ENCODE measurements at regions not wholly inside any gene's neighbourhood (a gene's known extent, or its start where the extent isn't known, plus 50 kb on each side); places are given as distances from the start of the nearest gene placed in this dataset.

- TF ChIP-seq CTCF (IDR thresholded peaks at IDR 0.05): no peak
- no peak for TF ChIP-seq ZFX (IDR thresholded peaks at IDR 0.05; ENCODE audit: borderline replicate concordance)
- H3K27ac ChIP-seq: no peak overlapping the region
Observed at GRCh38 chr1:87903242-87903641, 574.6 kb downstream of the LMO4 start.

- no peak for TF ChIP-seq ZFX (IDR thresholded peaks at IDR 0.05; ENCODE audit: borderline replicate concordance)
- no peak for TF ChIP-seq CTCF (IDR thresholded peaks at IDR 0.05)
- no peak overlapping the region for H3K27ac ChIP-seq
Observed at GRCh38 chr1:87904651-87905050, 576.0 kb downstream of the LMO4 start.

GRCh38 chr1:87905651-87906050, 577.0 kb downstream of the LMO4 start:
- TF ChIP-seq ZFX (IDR thresholded peaks at IDR 0.05; ENCODE audit: borderline replicate concordance) (no peak), CTCF (IDR thresholded peaks at IDR 0.05) (no peak)
- no peak overlapping the region for H3K27ac ChIP-seq

- TF ChIP-seq CTCF (IDR thresholded peaks at IDR 0.05) (no peak), ZFX (IDR thresholded peaks at IDR 0.05; ENCODE audit: borderline replicate concordance) (no peak)
- no peak overlapping the region for H3K27ac ChIP-seq
Observed at GRCh38 chr1:87906078-87906477, 577.4 kb downstream of the LMO4 start.

- H3K27ac ChIP-seq: no peak overlapping the region
Observed at GRCh38 chr1:87913361-87913760, 584.7 kb downstream of the LMO4 start.

GRCh38 chr1:87914396-87914795, 585.7 kb downstream of the LMO4 start:
- TF ChIP-seq CTCF (IDR thresholded peaks at IDR 0.05) (no peak), ZFX (IDR thresholded peaks at IDR 0.05; ENCODE audit: borderline replicate concordance) (no peak)
- no peak overlapping the region for H3K27ac ChIP-seq

More at GRCh38 chr1:87913361-87913760, 584.7 kb downstream of the LMO4 start:
- TF ChIP-seq CTCF (IDR thresholded peaks at IDR 0.05): no peak
- no peak for TF ChIP-seq ZFX (IDR thresholded peaks at IDR 0.05; ENCODE audit: borderline replicate concordance)

GRCh38 chr1:87915771-87916170, 587.1 kb downstream of the LMO4 start:
- H3K27ac ChIP-seq: no peak overlapping the region
- no peak for TF ChIP-seq CTCF (IDR thresholded peaks at IDR 0.05)
- TF ChIP-seq ZFX (IDR thresholded peaks at IDR 0.05; ENCODE audit: borderline replicate concordance): no peak
